C4-2B (cell line): ENCODE measurements at regions not wholly inside any gene's neighbourhood (a gene's known extent, or its start where the extent isn't known, plus 50 kb on each side); places are given as distances from the start of the nearest gene placed in this dataset.

Source experiments
- H3K27ac ChIP-seq: fragments of 450-650 bp; 2 replicates; pipeline ENCODE4 v1.5.1; 2017
- CTCF ChIP-seq: fragments of 450-650 bp; conservative IDR thresholded peaks from 2 replicates; pipeline ENCODE4 v1.5.1; 2017; ENCODE audit warnings: mild to moderate bottlenecking
- ZFX ChIP-seq: fragments of 450-650 bp; IDR thresholded peaks from 2 replicates; pipeline ENCODE4 v1.6.1; 2017

- H3K27ac ChIP-seq, result no peak overlapping the region
- TF ChIP-seq ZFX, result no peak
- no peak for TF ChIP-seq CTCF
Measured at GRCh38 chr3:135310317-135310716, 515.3 kb downstream of the EPHB1 start.

- H3K27ac ChIP-seq, result no peak overlapping the region
- no peak for TF ChIP-seq CTCF
- no peak for TF ChIP-seq ZFX
Measured at GRCh38 chr3:135311699-135312098, 516.6 kb downstream of the EPHB1 start.

DNA sequence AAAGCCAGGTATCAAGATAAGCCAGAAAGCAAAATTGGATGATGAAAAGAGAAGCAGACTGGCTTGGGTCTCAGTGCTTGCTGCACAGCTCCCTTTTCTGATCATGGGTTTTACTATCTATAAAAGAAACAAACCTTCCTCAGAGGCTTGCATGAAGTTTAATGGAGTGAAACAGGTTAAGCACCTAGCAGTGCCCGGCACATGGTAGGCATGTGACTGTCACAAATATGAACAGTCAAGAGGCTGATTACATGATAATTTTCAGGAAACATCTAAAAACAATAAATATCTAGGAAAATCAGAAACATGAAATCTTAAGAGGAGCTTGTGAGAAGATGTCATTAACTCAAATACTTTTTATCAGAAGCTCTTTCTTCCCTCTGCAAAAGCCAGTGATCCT lies 519.2 kb downstream of the EPHB1 start:
- TF ChIP-seq CTCF (no peak), ZFX (no peak)
- H3K27ac ChIP-seq, result no peak overlapping the region

DNA sequence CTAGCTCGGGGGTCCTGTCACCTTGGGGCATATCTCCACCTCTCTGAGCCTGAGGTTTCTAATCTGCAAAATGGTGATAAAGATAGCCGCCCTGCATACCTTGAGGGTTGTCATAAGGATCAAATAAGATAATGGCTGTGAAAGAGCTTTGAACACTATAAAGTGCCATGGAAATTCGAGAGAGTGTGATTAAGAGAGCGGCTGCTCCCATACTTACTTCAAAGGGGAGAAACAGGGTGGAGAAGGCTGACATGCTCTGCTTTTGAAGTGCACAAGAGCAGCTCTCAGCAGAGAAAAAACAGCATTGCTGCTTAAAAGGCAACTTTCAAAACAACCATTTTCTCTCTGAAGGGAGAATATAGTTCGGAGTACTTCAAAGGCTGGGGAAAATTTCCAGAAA lies 529.2 kb downstream of the EPHB1 start:
- no peak for TF ChIP-seq ZFX
- TF ChIP-seq CTCF, result no peak
- no peak overlapping the region for H3K27ac ChIP-seq

- no peak overlapping the region for H3K27ac ChIP-seq
Measured at GRCh38 chr3:135325096-135325495, 530.0 kb downstream of the EPHB1 start.

GRCh38 chr3:135325726-135326235 lies 530.7 kb downstream of the EPHB1 start:
- no peak for TF ChIP-seq CTCF
- no peak for TF ChIP-seq ZFX
- H3K27ac ChIP-seq, result no peak overlapping the region

More at GRCh38 chr3:135325096-135325495, 530.0 kb downstream of the EPHB1 start:
- TF ChIP-seq CTCF (no peak), ZFX (no peak)

GRCh38 chr3:135326851-135327250 lies 531.8 kb downstream of the EPHB1 start:
- TF ChIP-seq CTCF (no peak), ZFX (no peak)
- H3K27ac ChIP-seq, result no peak overlapping the region
